ENCODE measurements at regions not wholly inside any gene's neighbourhood (a gene's known extent, or its start where the extent isn't known, plus 50 kb on each side); places are given as distances from the start of the nearest gene placed in this dataset.

GRCh38 chr20:6416371-6416770 lies 293.5 kb upstream of the FERMT1 start:
- TF ChIP-seq, protein P1, sequence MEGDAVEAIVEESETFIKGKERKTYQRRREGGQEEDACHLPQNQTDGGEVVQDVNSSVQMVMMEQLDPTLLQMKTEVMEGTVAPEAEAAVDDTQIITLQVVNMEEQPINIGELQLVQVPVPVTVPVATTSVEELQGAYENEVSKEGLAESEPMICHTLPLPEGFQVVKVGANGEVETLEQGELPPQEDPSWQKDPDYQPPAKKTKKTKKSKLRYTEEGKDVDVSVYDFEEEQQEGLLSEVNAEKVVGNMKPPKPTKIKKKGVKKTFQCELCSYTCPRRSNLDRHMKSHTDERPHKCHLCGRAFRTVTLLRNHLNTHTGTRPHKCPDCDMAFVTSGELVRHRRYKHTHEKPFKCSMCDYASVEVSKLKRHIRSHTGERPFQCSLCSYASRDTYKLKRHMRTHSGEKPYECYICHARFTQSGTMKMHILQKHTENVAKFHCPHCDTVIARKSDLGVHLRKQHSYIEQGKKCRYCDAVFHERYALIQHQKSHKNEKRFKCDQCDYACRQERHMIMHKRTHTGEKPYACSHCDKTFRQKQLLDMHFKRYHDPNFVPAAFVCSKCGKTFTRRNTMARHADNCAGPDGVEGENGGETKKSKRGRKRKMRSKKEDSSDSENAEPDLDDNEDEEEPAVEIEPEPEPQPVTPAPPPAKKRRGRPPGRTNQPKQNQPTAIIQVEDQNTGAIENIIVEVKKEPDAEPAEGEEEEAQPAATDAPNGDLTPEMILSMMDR (IDR thresholded peaks at IDR 0.05; ENCODE audit: insufficient read depth, low read length): no peak
- no peak for TF ChIP-seq POLR2AphosphoS5 (IDR thresholded peaks at IDR 0.05; ENCODE audit: low read depth)
- no peak for TF ChIP-seq GABPA (IDR thresholded peaks at IDR 0.05; ENCODE audit: low read depth)

Data from HL-60 (cell line).